Activated CD8-positive, alpha-beta T cell treated with anti-CD3 and anti-CD28 coated beads for 36 hours (primary cell): ENCODE measurements at regions not wholly inside any gene's neighbourhood (a gene's known extent, or its start where the extent isn't known, plus 50 kb on each side); places are given as distances from the start of the nearest gene placed in this dataset.

Experiments
- ATAC-seq: fragments of 200-7000 bp; cut with Tn5 transposase; one replicate; pipeline ENCODE4 v1.10.0; 2021; ENCODE audit warnings: mild to moderate bottlenecking, moderate library complexity
- CTCF ChIA-PET: fragments of 350-600 bp; sonication (Branson Sonifier 250); formaldehyde crosslinking; loops from one replicate; lab custom pipeline; 2021; ENCODE audit warnings: antibody characterized with exemption; lab: Charles Lee
- POLR2A ChIA-PET: fragments of 350-600 bp; sonication (Branson Sonifier 250); formaldehyde crosslinking; loops from one replicate; lab custom pipeline; 2021; ENCODE audit warnings: antibody characterized with exemption; lab: Charles Lee
- DNase-seq: peaks from one replicate; pipeline ENCODE4 v3.0.0-alpha.2; 2020
- H3K27ac Mint-ChIP-seq: one replicate; pipeline ENCODE4 v1.8.0; 2021; ENCODE audit warnings: mild to moderate bottlenecking, mixed read lengths
- H3K27me3 Mint-ChIP-seq: one replicate; pipeline ENCODE4 v1.8.0; 2021; ENCODE audit warnings: mixed read lengths
- H3K36me3 Mint-ChIP-seq: one replicate; pipeline ENCODE4 v1.8.0; 2021; ENCODE audit warnings: low read depth, mixed read lengths
- H3K4me1 Mint-ChIP-seq: one replicate; pipeline ENCODE4 v1.8.0; 2021; ENCODE audit warnings: low read depth, mixed read lengths
- H3K4me3 Mint-ChIP-seq: one replicate; pipeline ENCODE4 v1.8.0; 2021; ENCODE audit warnings: mild to moderate bottlenecking, moderate library complexity, mixed read lengths
- H3K9me3 Mint-ChIP-seq: one replicate; pipeline ENCODE4 v1.8.0; 2021; ENCODE audit warnings: mixed read lengths
- CTCF ChIP-seq: fragments of 200-600 bp; IDR thresholded peaks from one replicate; pipeline ENCODE4 v1.8.0; 2022; ENCODE audit warnings: antibody characterized with exemption, mild to moderate bottlenecking
- intact Hi-C: fragments of 100-400 bp; cut with micrococcal nuclease; formaldehyde crosslinking; loops from one replicate; pipeline ENCODE4 v1.10.0; 2022

GRCh38 chr2:183495589-183496267, 371.5 kb downstream of the NUP35 start:
- DNase-seq, result no peak
- no peak overlapping the region for H3K4me3 Mint-ChIP-seq
- no peaks in the 10 kb centered on the region for H3K4me1 Mint-ChIP-seq
- H3K27me3 Mint-ChIP-seq, result no peaks in the 10 kb centered on the region
- CTCF ChIA-PET, result no interaction called here
- intact Hi-C loops, result no loop called here
- no peak for TF ChIP-seq CTCF
- peaks cover 6% of the 10 kb centered on the region for H3K9me3 Mint-ChIP-seq
- no peak for ATAC-seq
- H3K27ac Mint-ChIP-seq, result no peak overlapping the region
- H3K36me3 Mint-ChIP-seq, result no peaks in the 10 kb centered on the region
- POLR2A ChIA-PET, result no interaction called here

DNA sequence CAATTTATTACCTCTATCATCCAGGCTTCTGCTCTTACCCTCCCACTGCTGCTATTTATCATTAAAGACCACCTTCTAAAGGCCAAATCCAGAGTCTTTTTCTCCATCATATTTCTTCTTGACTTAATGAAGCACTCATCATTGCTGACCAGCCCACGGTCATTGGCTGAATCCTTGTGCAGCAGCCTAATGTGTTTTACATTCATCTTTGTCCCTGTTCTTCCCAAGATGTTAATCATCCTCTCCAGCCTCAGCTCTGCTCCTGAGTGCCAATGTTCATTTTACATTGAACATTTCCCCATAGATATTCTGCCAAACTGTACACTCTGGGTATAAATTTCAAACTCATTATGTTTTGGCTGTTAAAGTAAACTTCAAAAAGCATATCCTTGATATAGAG, 373.6 kb downstream of the NUP35 start:
- Mint-ChIP-seq H3K36me3 (no peaks in the 10 kb centered on the region), H3K9me3 (peaks cover 8% of the 10 kb centered on the region), H3K4me3 (no peak overlapping the region), H3K27me3 (no peaks in the 10 kb centered on the region), H3K4me1 (no peaks in the 10 kb centered on the region), H3K27ac (no peak overlapping the region)
- TF ChIP-seq CTCF, result no peak
- ATAC-seq (no peak), DNase-seq (no peak)
- ChIA-PET CTCF (no interaction called here), POLR2A (no interaction called here)
- intact Hi-C loops, result no loop called here

GRCh38 chr2:183505911-183506310, 381.7 kb downstream of the NUP35 start:
- peak; percentile 13 for ATAC-seq
- no peak overlapping the region for H3K27ac Mint-ChIP-seq
- ChIA-PET POLR2A (no interaction called here), CTCF (no interaction called here)
- H3K4me1 Mint-ChIP-seq, result no peaks in the 10 kb centered on the region
- TF ChIP-seq CTCF, result no peak
- no peak overlapping the region for H3K4me3 Mint-ChIP-seq
- DNase-seq, result no peak
- H3K9me3 Mint-ChIP-seq, result peaks cover 33% of the 10 kb centered on the region
- intact Hi-C loops, result no loop called here
- H3K27me3 Mint-ChIP-seq, result no peaks in the 10 kb centered on the region
- H3K36me3 Mint-ChIP-seq, result no peaks in the 10 kb centered on the region

- ChIA-PET CTCF (no interaction called here), POLR2A (no interaction called here)
- no peaks in the 10 kb centered on the region for H3K4me1 Mint-ChIP-seq
- no peak for DNase-seq
- no peak overlapping the region for H3K27ac Mint-ChIP-seq
- ATAC-seq, result no peak
- H3K9me3 Mint-ChIP-seq, result peaks cover 26% of the 10 kb centered on the region
- H3K4me3 Mint-ChIP-seq, result no peak overlapping the region
- intact Hi-C loops, result no loop called here
- no peak for TF ChIP-seq CTCF
- H3K36me3 Mint-ChIP-seq, result no peaks in the 10 kb centered on the region
- no peaks in the 10 kb centered on the region for H3K27me3 Mint-ChIP-seq
Observed at GRCh38 chr2:183511154-183511553, 386.9 kb downstream of the NUP35 start.

GRCh38 chr2:183519371-183520056, 395.3 kb downstream of the NUP35 start:
- H3K4me1 Mint-ChIP-seq, result no peaks in the 10 kb centered on the region
- H3K9me3 Mint-ChIP-seq, result peaks cover 5% of the 10 kb centered on the region
- no peak overlapping the region for H3K27ac Mint-ChIP-seq
- no peak overlapping the region for H3K4me3 Mint-ChIP-seq
- intact Hi-C loops, result no loop called here
- no peak for TF ChIP-seq CTCF
- H3K36me3 Mint-ChIP-seq, result no peaks in the 10 kb centered on the region
- ChIA-PET POLR2A (no interaction called here), CTCF (no interaction called here)
- DNase-seq, result no peak
- no peaks in the 10 kb centered on the region for H3K27me3 Mint-ChIP-seq
- ATAC-seq, result no peak
